ENCODE measurements at regions not wholly inside any gene's neighbourhood (a gene's known extent, or its start where the extent isn't known, plus 50 kb on each side); places are given as distances from the start of the nearest gene placed in this dataset.
"Not testable (repeated sequence)": the region's sequence is repeated elsewhere in the genome, so short reads cannot be mapped to it uniquely, and the experiment has no call there.

GRCh38 chr3:181609030-181609767, 102.5 kb upstream of the SOX2 start:
- DNase-seq: no peak

GRCh38 chr3:181604267-181604666, 107.5 kb upstream of the SOX2 start:
- no peak for DNase-seq

- DNase-seq: no peak
Observed at GRCh38 chr3:181596126-181596525, 115.6 kb upstream of the SOX2 start.

- DNase-seq: not testable (repeated sequence)
Observed at GRCh38 chr3:181590939-181591338, 120.8 kb upstream of the SOX2 start.

GRCh38 chr3:181582619-181583018, 129.1 kb upstream of the SOX2 start:
- no peak for DNase-seq

- no peak for DNase-seq
Observed at GRCh38 chr3:181581656-181582055, 130.1 kb upstream of the SOX2 start.

GRCh38 chr3:181578743-181579142, 133.0 kb upstream of the SOX2 start:
- DNase-seq: no peak

GRCh38 chr3:181572432-181572831, 139.3 kb upstream of the SOX2 start:
- DNase-seq: no peak

GRCh38 chr3:181570472-181570871, 141.3 kb upstream of the SOX2 start:
- DNase-seq: no peak

- no peak for DNase-seq
Observed at GRCh38 chr3:181569356-181569940, 142.3 kb upstream of the SOX2 start.

GRCh38 chr3:181568693-181569092, 143.0 kb upstream of the SOX2 start:
- no peak for DNase-seq

GRCh38 chr3:181568248-181568647, 143.5 kb upstream of the SOX2 start:
- no peak for DNase-seq

- no peak for DNase-seq
Observed at GRCh38 chr3:181567311-181568075, 144.2 kb upstream of the SOX2 start.

GRCh38 chr3:181565416-181565815, 146.3 kb upstream of the SOX2 start:
- no peak for DNase-seq

GRCh38 chr3:181564222-181564621, 147.5 kb upstream of the SOX2 start:
- DNase-seq: no peak

- no peak for DNase-seq
Observed at GRCh38 chr3:181561139-181562031, 150.3 kb upstream of the SOX2 start.

- no peak for DNase-seq
Observed at GRCh38 chr3:181558870-181559269, 152.9 kb upstream of the SOX2 start.

- DNase-seq: no peak
Observed at GRCh38 chr3:181555681-181556080, 156.0 kb upstream of the SOX2 start.

- no peak for DNase-seq
Observed at GRCh38 chr3:181554233-181554765, 157.4 kb upstream of the SOX2 start.

- DNase-seq: no peak
Observed at GRCh38 chr3:181549266-181549665, 162.5 kb upstream of the SOX2 start.

- no peak for DNase-seq
Observed at GRCh38 chr3:181541414-181541813, 170.3 kb upstream of the SOX2 start.

- DNase-seq: no peak
Observed at GRCh38 chr3:181534781-181535221, 176.9 kb upstream of the SOX2 start.
